Neuronal stem cell (in vitro differentiated cells): ENCODE measurements at regions not wholly inside any gene's neighbourhood (a gene's known extent, or its start where the extent isn't known, plus 50 kb on each side); places are given as distances from the start of the nearest gene placed in this dataset.

Experiments
- DNase-seq: peaks from one replicate; pipeline ENCODE4 v3.0.0-alpha.2; 2013; ENCODE audit warnings: low spot score
- H2AFZ ChIP-seq: one replicate; pipeline ENCODE4 v1.6.1; 2013; ENCODE audit warnings: mild to moderate bottlenecking, low read length, inconsistent platforms
- H2AK5ac ChIP-seq: 2 replicates; pipeline ENCODE4 v1.6.1; 2013; ENCODE audit warnings: low read depth, mild to moderate bottlenecking, inconsistent platforms, low read length, moderate library complexity, mixed read lengths
- H2BK120ac ChIP-seq: 2 replicates; pipeline ENCODE4 v1.6.1; 2013; ENCODE audit warnings: low read depth, mild to moderate bottlenecking, inconsistent platforms, low read length, moderate library complexity, mixed read lengths
- H2BK12ac ChIP-seq: one replicate; pipeline ENCODE4 v1.6.1; 2013; ENCODE audit warnings: low read length, inconsistent platforms
- H2BK15ac ChIP-seq: 2 replicates; pipeline ENCODE4 v1.6.1; 2013; ENCODE audit warnings: mild to moderate bottlenecking, low read length, inconsistent platforms, mixed read lengths
- H2BK5ac ChIP-seq: one replicate; pipeline ENCODE4 v1.6.1; 2013; ENCODE audit warnings: inconsistent platforms, mild to moderate bottlenecking, low read length, moderate library complexity
- H3K14ac ChIP-seq: one replicate; pipeline ENCODE4 v1.6.1; 2013; ENCODE audit warnings: low read length, inconsistent platforms
- H3K18ac ChIP-seq: 2 replicates; pipeline ENCODE4 v1.6.1; 2013; ENCODE audit warnings: low read length, inconsistent platforms
- H3K23ac ChIP-seq: 2 replicates; pipeline ENCODE4 v1.6.1; 2013; ENCODE audit warnings: low read depth, mild to moderate bottlenecking, mixed read lengths, low read length, inconsistent platforms; ENCODE audit not compliant: poor library complexity
- H3K27ac ChIP-seq: replicated peaks from 3 replicates; pipeline ENCODE4 v1.5.1; 2013; ENCODE audit warnings: low read length, inconsistent platforms
- H3K27me3 ChIP-seq, 3 experiments: 2 replicates each; pipeline ENCODE4 v1.6.1; 2013; ENCODE audit warnings: low read length in 3 of 3, mild to moderate bottlenecking in 2 of 3, inconsistent platforms in 1 of 3, low read depth in 1 of 3, mixed read lengths in 1 of 3, moderate library complexity in 1 of 3; ENCODE audit not compliant: control insufficient read depth in 3 of 3, insufficient read depth in 3 of 3
- H3K36me3 ChIP-seq, 2 donors: replicated peaks in 1 of 2; 2 replicates each; pipeline ENCODE4 v1.6.1; 2013; ENCODE audit warnings: low read length in 2 of 2; ENCODE audit not compliant: control insufficient read depth in 2 of 2, insufficient read depth in 2 of 2
- H3K4ac ChIP-seq: 2 replicates; pipeline ENCODE4 v1.6.1; 2013; ENCODE audit warnings: inconsistent platforms, mild to moderate bottlenecking, low read length, moderate library complexity
- H3K4me1 ChIP-seq, 2 donors: 1 replicate in 1 of 2; 2 replicates in 1 of 2; pipeline ENCODE4 v1.6.1; 2013; ENCODE audit warnings: low read length in 2 of 2, low read depth in 1 of 2; ENCODE audit not compliant: control insufficient read depth in 2 of 2, insufficient read depth in 1 of 2
- H3K4me2 ChIP-seq: one replicate; pipeline ENCODE4 v1.6.1; 2013; ENCODE audit warnings: mild to moderate bottlenecking, low read length, inconsistent platforms; ENCODE audit not compliant: insufficient read depth, poor library complexity, severe bottlenecking
- H3K4me3 ChIP-seq, 2 donors: 2 replicates each; pipeline ENCODE4 v1.5.1; 2013; ENCODE audit warnings: low read length in 2 of 2, mild to moderate bottlenecking in 2 of 2, inconsistent platforms in 1 of 2, moderate library complexity in 1 of 2
- H3K79me1 ChIP-seq: one replicate; pipeline ENCODE4 v1.6.1; 2013; ENCODE audit warnings: low read depth, mild to moderate bottlenecking, inconsistent platforms, low read length, moderate library complexity
- H3K9ac ChIP-seq: one replicate; pipeline ENCODE4 v1.6.1; 2013; ENCODE audit warnings: mild to moderate bottlenecking, low read depth, low read length, inconsistent platforms; ENCODE audit not compliant: poor library complexity
- H3K9me3 ChIP-seq, 2 donors: replicated peaks in 1 of 2; 2 replicates each; pipeline versions ENCODE3 to v1.6.1; 2013; ENCODE audit warnings: low read length in 2 of 2, mild to moderate bottlenecking in 2 of 2, inconsistent platforms in 1 of 2, low read depth in 1 of 2, mixed read lengths in 1 of 2, moderate library complexity in 1 of 2; ENCODE audit not compliant: control insufficient read depth in 2 of 2, insufficient read depth in 1 of 2
- H4K8ac ChIP-seq: one replicate; pipeline ENCODE4 v1.6.1; 2013; ENCODE audit warnings: low read depth, mild to moderate bottlenecking, inconsistent platforms, low read length, moderate library complexity
- H4K91ac ChIP-seq: one replicate; pipeline ENCODE4 v1.6.1; 2013; ENCODE audit warnings: low read length, low read depth, mild to moderate bottlenecking, inconsistent platforms; ENCODE audit not compliant: poor library complexity
- WGBS, 2 donors: extraction: QIAGEN DNeasy Blood & Tissue Kit; methylation state at CpG; one replicate each; pipeline ENCODE4 v1.1.7; 2013; ENCODE audit warnings: missing lambda C conversion rate in 2 of 2, mixed read lengths in 1 of 2; ENCODE audit not compliant: insufficient read length in 2 of 2, insufficient replicate concordance in 1 of 2; ENCODE audit errors: extremely low coverage in 2 of 2; 5-methylcytosine and 5-hydroxymethylcytosine counted together

DNA sequence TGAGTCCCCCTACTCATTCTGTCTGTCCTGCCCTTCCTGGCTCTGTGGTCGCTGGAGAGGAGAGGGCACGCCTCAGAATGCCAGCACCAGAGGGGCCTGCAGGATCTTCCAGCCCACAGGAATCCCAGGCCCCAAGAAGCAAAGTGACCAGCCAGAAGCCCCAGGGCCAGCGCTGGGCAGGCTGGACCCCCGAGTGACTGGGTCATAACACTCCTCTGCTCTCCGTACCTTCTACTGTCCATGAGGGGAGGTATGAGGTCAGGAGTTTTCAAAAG lies 102.6 kb upstream of the GPR26 start:
- H3K4me3 ChIP-seq = no peak overlapping the region
- H3K23ac ChIP-seq = no peak overlapping the region
- H3K4me2 ChIP-seq = no peak overlapping the region
- peak overlapping the region; percentile 16 for H3K18ac ChIP-seq
- no peak overlapping the region for H4K91ac ChIP-seq
- H3K4me1 ChIP-seq = no peaks in the 10 kb centered on the region
- H4K8ac ChIP-seq = no peak overlapping the region
- H2AK5ac ChIP-seq = no peak overlapping the region
- no CpG with 5 or more reads among the region's 5 CpGs for whole genome bisulfite sequencing, 2 donors
- no peaks in the 10 kb centered on the region for H3K79me1 ChIP-seq
- H3K9me3 ChIP-seq = no peaks in the 10 kb centered on the region
- no peaks in the 10 kb centered on the region for H3K27me3 ChIP-seq
- no peak overlapping the region for H3K4ac ChIP-seq
- no peak overlapping the region for H2BK120ac ChIP-seq
- no peak overlapping the region for H2BK5ac ChIP-seq
- no peaks in the 10 kb centered on the region for H3K36me3 ChIP-seq
- no peak overlapping the region for H3K9ac ChIP-seq
- H2AFZ ChIP-seq = no peak overlapping the region
- H3K27ac ChIP-seq = no peak overlapping the region
- no peak for DNase-seq
- H2BK15ac ChIP-seq = no peak overlapping the region
- no peak overlapping the region for H3K14ac ChIP-seq
- no peak overlapping the region for H2BK12ac ChIP-seq

GRCh38 chr10:123563994-123564393 lies 102.2 kb upstream of the GPR26 start:
- H3K27me3 ChIP-seq = no peaks in the 10 kb centered on the region
- H2AK5ac ChIP-seq = no peak overlapping the region
- H3K23ac ChIP-seq = no peak overlapping the region
- no CpG with 5 or more reads among the region's 5 CpGs for WGBS, 2 donors
- no peak overlapping the region for H2BK15ac ChIP-seq
- H2BK120ac ChIP-seq = no peak overlapping the region
- H3K18ac ChIP-seq = no peak overlapping the region
- no peak overlapping the region for H4K91ac ChIP-seq
- no peak overlapping the region for H3K14ac ChIP-seq
- H3K79me1 ChIP-seq = no peaks in the 10 kb centered on the region
- H2BK5ac ChIP-seq = no peak overlapping the region
- H2AFZ ChIP-seq = no peak overlapping the region
- H4K8ac ChIP-seq = no peak overlapping the region
- no peak overlapping the region for H3K4me2 ChIP-seq
- H3K36me3 ChIP-seq = no peaks in the 10 kb centered on the region
- no peak overlapping the region for H3K9ac ChIP-seq
- no peaks in the 10 kb centered on the region for H3K9me3 ChIP-seq
- DNase-seq = no peak
- H3K4ac ChIP-seq = no peak overlapping the region
- H3K27ac ChIP-seq = no peak overlapping the region
- no peak overlapping the region for H3K4me3 ChIP-seq
- H2BK12ac ChIP-seq = no peak overlapping the region
- no peaks in the 10 kb centered on the region for H3K4me1 ChIP-seq

DNA sequence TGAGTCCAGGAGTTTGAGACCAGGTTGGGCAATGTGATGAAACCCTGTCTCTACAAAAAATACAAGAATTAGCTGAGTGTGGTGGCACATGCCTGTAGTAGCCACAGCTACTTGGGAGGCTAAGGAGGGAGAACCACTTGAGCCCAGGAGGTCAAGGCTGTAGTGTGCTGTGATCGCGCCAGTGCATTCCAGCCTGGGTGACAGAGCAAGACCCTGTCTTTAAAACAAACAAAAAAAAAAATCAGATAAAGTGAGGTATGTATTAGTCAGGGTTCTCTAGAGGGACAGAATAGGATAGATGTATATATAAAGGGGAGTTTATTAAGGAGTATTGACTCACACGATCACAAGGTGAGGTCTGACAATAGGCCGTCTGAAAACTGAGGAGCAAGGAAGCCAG lies 101.5 kb upstream of the GPR26 start:
- Histone ChIP-seq H3K27me3 (no peaks in the 10 kb centered on the region), H3K27ac (no peak overlapping the region), H2AFZ (no peak overlapping the region), H3K36me3 (no peaks in the 10 kb centered on the region), H2AK5ac (no peak overlapping the region), H2BK5ac (no peak overlapping the region), H3K79me1 (no peaks in the 10 kb centered on the region), H3K9ac (no peak overlapping the region), H2BK15ac (no peak overlapping the region), H4K8ac (no peak overlapping the region), H3K18ac (no peak overlapping the region), H3K4me2 (no peak overlapping the region), H3K23ac (no peak overlapping the region), H4K91ac (no peak overlapping the region), H3K9me3 (no peaks in the 10 kb centered on the region), H3K4me1 (no peaks in the 10 kb centered on the region), H2BK120ac (no peak overlapping the region), H3K4me3 (no peak overlapping the region), H3K14ac (no peak overlapping the region), H2BK12ac (no peak overlapping the region), H3K4ac (no peak overlapping the region)
- no CpG with 5 or more reads among the region's 4 CpGs for WGBS, 2 donors
- DNase-seq = no peak

DNA sequence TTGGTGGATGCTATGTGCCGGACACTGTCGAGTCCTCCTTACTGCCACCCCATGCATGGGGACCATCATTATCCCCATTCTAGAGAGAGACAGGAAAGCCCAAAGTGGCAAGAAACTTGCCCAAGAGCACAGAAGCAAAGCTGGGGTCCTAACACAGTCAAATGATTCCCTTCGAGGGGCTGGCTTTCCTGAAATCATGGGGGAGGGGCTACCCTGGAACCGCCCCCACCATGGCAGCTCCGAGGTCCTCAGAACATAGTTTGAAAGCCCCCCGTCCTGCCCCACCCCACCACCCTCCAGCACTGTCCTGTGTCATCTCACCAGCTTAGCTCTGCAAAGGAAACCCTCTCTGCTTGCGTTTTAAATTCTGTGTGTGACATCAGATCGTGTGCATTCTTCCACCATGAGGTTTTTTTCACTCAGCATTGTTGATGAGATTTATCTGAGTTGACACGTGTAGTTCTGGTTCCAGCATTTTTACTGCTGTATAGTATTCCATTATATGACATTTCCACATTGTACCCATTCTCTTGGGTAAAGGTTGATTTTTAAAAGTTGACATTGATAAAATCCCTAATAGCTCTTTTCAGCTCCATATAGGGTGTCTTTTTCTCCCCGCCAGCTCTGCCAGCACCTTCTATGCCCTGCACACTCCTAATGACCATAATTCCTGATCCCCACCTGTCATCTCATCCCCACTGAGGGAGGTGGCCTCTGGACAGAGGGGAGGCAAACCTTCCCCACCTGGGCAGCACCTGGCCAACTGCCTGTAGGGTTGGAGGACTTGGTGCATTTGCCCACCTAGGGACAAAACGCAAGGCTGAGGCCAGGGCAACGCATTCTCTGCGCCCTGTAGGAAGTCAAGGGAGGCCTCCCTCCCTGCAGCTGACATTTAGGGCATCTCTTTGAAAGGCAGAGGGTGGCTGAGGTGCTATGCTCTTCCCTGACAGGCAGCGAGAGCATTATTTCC lies 100.2 kb upstream of the GPR26 start:
- no peak overlapping the region for H2AFZ ChIP-seq

More for the DNA sequence above, 100.2 kb upstream of the GPR26 start:
- Histone ChIP-seq H3K9ac (no peak overlapping the region), H3K4me3 (no peak overlapping the region), H2BK5ac (no peak overlapping the region), H3K4me2 (no peak overlapping the region), H3K36me3 (no peaks in the 10 kb centered on the region), H4K8ac (no peak overlapping the region), H3K4me1 (peaks cover 0 to 3% of the 10 kb centered on the region in 2 donors), H2BK15ac (no peak overlapping the region), H3K4ac (no peak overlapping the region), H2BK120ac (no peak overlapping the region), H2BK12ac (no peak overlapping the region), H3K79me1 (no peaks in the 10 kb centered on the region), H3K27ac (no peak overlapping the region), H4K91ac (no peak overlapping the region), H2AK5ac (no peak overlapping the region), H3K27me3 (peaks cover 0 to 3% (median 0%) of the 10 kb centered on the region in 3 experiments), H3K23ac (no peak overlapping the region), H3K9me3 (no peaks in the 10 kb centered on the region), H3K18ac (peak overlapping the region; percentile 2), H3K14ac (no peak overlapping the region)
- no peak for DNase-seq
- no CpG with 5 or more reads among the region's 14 CpGs for WGBS, 2 donors
